NB4 (cell line): ENCODE measurements at regions not wholly inside any gene's neighbourhood (a gene's known extent, or its start where the extent isn't known, plus 50 kb on each side); places are given as distances from the start of the nearest gene placed in this dataset.
"Not testable (repeated sequence)": the region's sequence is repeated elsewhere in the genome, so short reads cannot be mapped to it uniquely, and the experiment has no call there.

Source experiments
- MYC ChIP-seq: IDR thresholded peaks from 2 replicates; pipeline ENCODE4 v1.6.1; 2011; ENCODE audit warnings: low read depth, low read length
- POLR2A ChIP-seq: IDR thresholded peaks from 2 replicates; pipeline ENCODE4 v1.6.1; 2011; ENCODE audit warnings: mild to moderate bottlenecking; ENCODE audit not compliant: insufficient read length; ENCODE audit errors: extremely low read depth
- TF ChIP-seq, protein P1 (sequence below): IDR thresholded peaks from one replicate; pipeline ENCODE4 v1.5.1; 2012; ENCODE audit warnings: low read depth, low read length
- TF ChIP-seq, protein P2 (sequence below): IDR thresholded peaks from 2 replicates; pipeline ENCODE4 v1.6.1; 2011; ENCODE audit warnings: low read depth, low read length

DNA sequence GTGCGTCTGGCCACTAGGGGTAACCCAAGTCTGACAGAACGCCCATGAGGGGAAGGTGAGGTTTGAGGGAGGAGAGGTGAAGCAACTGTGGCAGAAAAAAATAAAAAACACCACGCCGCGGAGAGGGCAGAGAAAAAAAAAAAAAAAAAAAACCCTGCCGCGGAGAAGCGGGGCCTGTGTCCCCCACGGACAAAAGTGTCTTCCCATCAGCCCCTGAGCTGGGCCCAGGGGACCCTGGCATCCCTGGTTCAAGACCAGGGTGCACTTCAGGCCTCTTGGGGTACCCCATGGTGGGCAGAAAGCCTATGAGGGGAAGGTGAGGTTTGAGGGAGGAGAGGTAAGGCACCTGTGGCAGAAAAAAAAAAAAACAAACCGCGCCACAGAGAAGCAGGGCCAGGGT, 191.1 kb downstream of the POTEH start:
- TF ChIP-seq, protein P1, sequence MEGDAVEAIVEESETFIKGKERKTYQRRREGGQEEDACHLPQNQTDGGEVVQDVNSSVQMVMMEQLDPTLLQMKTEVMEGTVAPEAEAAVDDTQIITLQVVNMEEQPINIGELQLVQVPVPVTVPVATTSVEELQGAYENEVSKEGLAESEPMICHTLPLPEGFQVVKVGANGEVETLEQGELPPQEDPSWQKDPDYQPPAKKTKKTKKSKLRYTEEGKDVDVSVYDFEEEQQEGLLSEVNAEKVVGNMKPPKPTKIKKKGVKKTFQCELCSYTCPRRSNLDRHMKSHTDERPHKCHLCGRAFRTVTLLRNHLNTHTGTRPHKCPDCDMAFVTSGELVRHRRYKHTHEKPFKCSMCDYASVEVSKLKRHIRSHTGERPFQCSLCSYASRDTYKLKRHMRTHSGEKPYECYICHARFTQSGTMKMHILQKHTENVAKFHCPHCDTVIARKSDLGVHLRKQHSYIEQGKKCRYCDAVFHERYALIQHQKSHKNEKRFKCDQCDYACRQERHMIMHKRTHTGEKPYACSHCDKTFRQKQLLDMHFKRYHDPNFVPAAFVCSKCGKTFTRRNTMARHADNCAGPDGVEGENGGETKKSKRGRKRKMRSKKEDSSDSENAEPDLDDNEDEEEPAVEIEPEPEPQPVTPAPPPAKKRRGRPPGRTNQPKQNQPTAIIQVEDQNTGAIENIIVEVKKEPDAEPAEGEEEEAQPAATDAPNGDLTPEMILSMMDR: not testable (repeated sequence)
- not testable (repeated sequence) for TF ChIP-seq POLR2A, MYC
- TF ChIP-seq, protein P2, sequence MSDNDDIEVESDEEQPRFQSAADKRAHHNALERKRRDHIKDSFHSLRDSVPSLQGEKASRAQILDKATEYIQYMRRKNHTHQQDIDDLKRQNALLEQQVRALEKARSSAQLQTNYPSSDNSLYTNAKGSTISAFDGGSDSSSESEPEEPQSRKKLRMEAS: not testable (repeated sequence)
